ENCODE measurements at regions not wholly inside any gene's neighbourhood (a gene's known extent, or its start where the extent isn't known, plus 50 kb on each side); places are given as distances from the start of the nearest gene placed in this dataset.

DNA sequence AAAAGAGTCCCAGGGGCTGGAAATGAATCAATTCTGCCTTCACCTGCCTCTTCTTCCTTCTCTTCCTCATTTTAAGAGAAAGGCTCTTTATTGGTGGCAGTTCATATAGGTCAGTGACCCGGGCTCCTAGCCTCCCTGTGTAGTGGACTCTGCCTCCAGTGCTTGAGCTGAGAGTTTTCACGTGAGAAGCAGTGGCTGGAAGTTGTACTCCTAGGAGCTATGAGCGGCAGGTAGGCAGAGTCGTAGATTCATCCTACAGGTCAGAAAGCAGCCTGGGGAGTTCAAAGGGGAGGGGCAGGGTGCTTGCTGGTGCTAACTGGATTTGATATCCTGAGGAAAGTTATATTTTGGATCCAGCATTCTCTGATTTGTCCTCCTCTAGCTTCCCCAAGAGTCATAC is 101.1 kb downstream of the RPLP1 start:
- H2BK12ac ChIP-seq (ENCODE audit: low read length in 2 of 2): no peak overlapping the region
- peaks cover 11% of the 10 kb centered on the region for H3K4me1 ChIP-seq (ENCODE audit: control insufficient read depth, insufficient read depth, low read depth, low read length)
- no peak overlapping the region for H3K4me3 ChIP-seq (ENCODE audit: insufficient read depth in 1 of 2, low read depth in 1 of 2, low read length in 2 of 2)
- no peak overlapping the region for H2AK5ac ChIP-seq (ENCODE audit: low read length, severe bottlenecking)
- peaks cover 19% of the 10 kb centered on the region for H3K9me3 ChIP-seq (ENCODE audit: control insufficient read depth, low read length)
- H2AFZ ChIP-seq (ENCODE audit: low read depth, low read length): no peak overlapping the region
- H3K9ac ChIP-seq (ENCODE audit: low read length): no peak overlapping the region
- no peaks in the 10 kb centered on the region for H3K36me3 ChIP-seq (ENCODE audit: control insufficient read depth in 1 of 2, insufficient read depth in 2 of 2, low read depth in 1 of 2, low read length in 2 of 2)
- no peak overlapping the region for H3K4ac ChIP-seq (ENCODE audit: low read depth in 1 of 2, low read length in 2 of 2)
- no peak overlapping the region for H2BK120ac ChIP-seq (ENCODE audit: low read depth, low read length)
- H2BK15ac ChIP-seq (ENCODE audit: low read depth, poor library complexity, severe bottlenecking): no peak overlapping the region
- no peak overlapping the region for H3K18ac ChIP-seq (ENCODE audit: low read depth in 1 of 2, low read length in 2 of 2)
- no peak for DNase-seq
- H4K8ac ChIP-seq (ENCODE audit: low read length): no peak overlapping the region
- no peak overlapping the region for H3K23ac ChIP-seq (ENCODE audit: low read length in 2 of 2)
- WGBS: 76% methylated on average over 4 of the region's 4 CpGs
- H3K4me2 ChIP-seq (ENCODE audit: low read length, poor library complexity, severe bottlenecking): no peak overlapping the region
- H4K91ac ChIP-seq (ENCODE audit: low read length): no peak overlapping the region
- H3K14ac ChIP-seq (ENCODE audit: low read length in 2 of 2): no peak overlapping the region
- H2BK5ac ChIP-seq (ENCODE audit: low read depth, low read length, poor library complexity, severe bottlenecking): no peak overlapping the region
- no peak overlapping the region for H3K27ac ChIP-seq (ENCODE audit: low read length, poor library complexity, severe bottlenecking)
- peaks cover 16 to 47% of the 10 kb centered on the region in 2 experiments for H3K27me3 ChIP-seq (ENCODE audit: control insufficient read depth in 1 of 2, insufficient read depth in 1 of 2, low read length in 2 of 2)
- no peaks in the 10 kb centered on the region for H3K79me1 ChIP-seq (replicated peaks; ENCODE audit: low read length, poor library complexity, severe bottlenecking)

- no peak overlapping the region for H3K14ac ChIP-seq (ENCODE audit: low read length in 2 of 2)
- peaks cover 18% of the 10 kb centered on the region for H3K9me3 ChIP-seq (ENCODE audit: control insufficient read depth, low read length)
- H2AK5ac ChIP-seq (ENCODE audit: low read length, severe bottlenecking): peak overlapping the region; percentile 23
- H2BK15ac ChIP-seq (ENCODE audit: low read depth, poor library complexity, severe bottlenecking): no peak overlapping the region
- H3K4me1 ChIP-seq (ENCODE audit: control insufficient read depth, insufficient read depth, low read depth, low read length): peaks cover 11% of the 10 kb centered on the region
- no peak overlapping the region for H4K91ac ChIP-seq (ENCODE audit: low read length)
- H3K4me2 ChIP-seq (ENCODE audit: low read length, poor library complexity, severe bottlenecking): no peak overlapping the region
- no peak overlapping the region for H3K4me3 ChIP-seq (ENCODE audit: insufficient read depth in 1 of 2, low read depth in 1 of 2, low read length in 2 of 2)
- H3K18ac ChIP-seq (ENCODE audit: low read depth in 1 of 2, low read length in 2 of 2): no peak overlapping the region
- no peak overlapping the region for H3K4ac ChIP-seq (ENCODE audit: low read depth in 1 of 2, low read length in 2 of 2)
- no peak overlapping the region for H2BK5ac ChIP-seq (ENCODE audit: low read depth, low read length, poor library complexity, severe bottlenecking)
- no peak overlapping the region for H3K23ac ChIP-seq (ENCODE audit: low read length in 2 of 2)
- H3K27ac ChIP-seq (ENCODE audit: low read length, poor library complexity, severe bottlenecking): no peak overlapping the region
- 42% methylated on average over 5 of the region's 7 CpGs for WGBS
- H3K27me3 ChIP-seq (ENCODE audit: control insufficient read depth in 1 of 2, insufficient read depth in 1 of 2, low read length in 2 of 2): peaks cover 11 to 40% of the 10 kb centered on the region in 2 experiments
- H2BK12ac ChIP-seq (ENCODE audit: low read length in 2 of 2): no peak overlapping the region
- no peak overlapping the region for H4K8ac ChIP-seq (ENCODE audit: low read length)
- H2BK120ac ChIP-seq (ENCODE audit: low read depth, low read length): no peak overlapping the region
- H3K9ac ChIP-seq (ENCODE audit: low read length): no peak overlapping the region
- H3K36me3 ChIP-seq (ENCODE audit: control insufficient read depth in 1 of 2, insufficient read depth in 2 of 2, low read depth in 1 of 2, low read length in 2 of 2): no peaks in the 10 kb centered on the region
- H2AFZ ChIP-seq (ENCODE audit: low read depth, low read length): no peak overlapping the region
- DNase-seq: no peak
- no peaks in the 10 kb centered on the region for H3K79me1 ChIP-seq (replicated peaks; ENCODE audit: low read length, poor library complexity, severe bottlenecking)
Measured at GRCh38 chr15:69554279-69554961, 101.8 kb downstream of the RPLP1 start.

GRCh38 chr15:69555080-69555479 is 102.5 kb downstream of the RPLP1 start:
- Histone ChIP-seq H3K4me1 (ENCODE audit: control insufficient read depth, insufficient read depth, low read depth, low read length) (peaks cover 11% of the 10 kb centered on the region), H3K27me3 (ENCODE audit: control insufficient read depth in 1 of 2, insufficient read depth in 1 of 2, low read length in 2 of 2) (peaks cover 5 to 33% of the 10 kb centered on the region in 2 experiments), H4K91ac (ENCODE audit: low read length) (no peak overlapping the region), H3K18ac (ENCODE audit: low read depth in 1 of 2, low read length in 2 of 2) (no peak overlapping the region), H3K9ac (ENCODE audit: low read length) (no peak overlapping the region), H3K27ac (ENCODE audit: low read length, poor library complexity, severe bottlenecking) (no peak overlapping the region), H3K79me1 (replicated peaks; ENCODE audit: low read length, poor library complexity, severe bottlenecking) (no peaks in the 10 kb centered on the region), H3K9me3 (ENCODE audit: control insufficient read depth, low read length) (peaks cover 18% of the 10 kb centered on the region), H3K23ac (ENCODE audit: low read length in 2 of 2) (no peak overlapping the region), H2AK5ac (ENCODE audit: low read length, severe bottlenecking) (no peak overlapping the region), H3K36me3 (ENCODE audit: control insufficient read depth in 1 of 2, insufficient read depth in 2 of 2, low read depth in 1 of 2, low read length in 2 of 2) (no peaks in the 10 kb centered on the region), H3K4me2 (ENCODE audit: low read length, poor library complexity, severe bottlenecking) (no peak overlapping the region), H3K14ac (ENCODE audit: low read length in 2 of 2) (no peak overlapping the region), H2BK5ac (ENCODE audit: low read depth, low read length, poor library complexity, severe bottlenecking) (no peak overlapping the region), H4K8ac (ENCODE audit: low read length) (no peak overlapping the region), H3K4me3 (ENCODE audit: insufficient read depth in 1 of 2, low read depth in 1 of 2, low read length in 2 of 2) (no peak overlapping the region), H2AFZ (ENCODE audit: low read depth, low read length) (no peak overlapping the region), H2BK15ac (ENCODE audit: low read depth, poor library complexity, severe bottlenecking) (no peak overlapping the region), H2BK120ac (ENCODE audit: low read depth, low read length) (no peak overlapping the region), H3K4ac (ENCODE audit: low read depth in 1 of 2, low read length in 2 of 2) (no peak overlapping the region), H2BK12ac (ENCODE audit: low read length in 2 of 2) (no peak overlapping the region)
- WGBS: 93% methylated on average over 7 of the region's 8 CpGs
- DNase-seq: no peak

DNA sequence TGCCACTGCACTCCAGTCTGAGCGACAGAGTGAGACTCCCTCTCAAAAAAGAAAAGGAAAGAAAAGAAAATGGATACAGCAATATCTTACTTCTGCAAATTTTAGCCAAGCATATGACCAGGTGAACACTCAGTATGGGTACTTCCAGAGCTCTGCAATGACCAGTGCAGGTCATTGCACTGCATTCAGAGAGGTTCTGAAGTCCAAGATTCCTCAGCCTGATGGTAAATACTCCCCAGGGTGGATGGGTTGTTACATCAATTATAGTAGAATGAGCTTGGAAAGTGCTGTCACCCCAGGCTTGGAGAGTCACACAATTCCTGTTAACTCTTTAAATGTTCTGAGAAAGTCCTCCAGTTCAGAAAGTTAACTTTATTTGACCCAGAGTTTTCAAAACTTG is 103.7 kb downstream of the RPLP1 start:
- no peak for DNase-seq
- no peak overlapping the region for H4K8ac ChIP-seq (ENCODE audit: low read length)
- no peak overlapping the region for H2BK120ac ChIP-seq (ENCODE audit: low read depth, low read length)
- no peak overlapping the region for H3K23ac ChIP-seq (ENCODE audit: low read length in 2 of 2)
- 80% methylated on average over 1 of the region's 1 CpG for WGBS
- no peak overlapping the region for H3K27ac ChIP-seq (ENCODE audit: low read length, poor library complexity, severe bottlenecking)
- peaks cover 10% of the 10 kb centered on the region for H3K9me3 ChIP-seq (ENCODE audit: control insufficient read depth, low read length)
- H3K4me3 ChIP-seq (ENCODE audit: insufficient read depth in 1 of 2, low read depth in 1 of 2, low read length in 2 of 2): no peak overlapping the region
- H3K4me2 ChIP-seq (ENCODE audit: low read length, poor library complexity, severe bottlenecking): no peak overlapping the region
- no peaks in the 10 kb centered on the region for H3K79me1 ChIP-seq (replicated peaks; ENCODE audit: low read length, poor library complexity, severe bottlenecking)
- H3K9ac ChIP-seq (ENCODE audit: low read length): no peak overlapping the region
- H2BK15ac ChIP-seq (ENCODE audit: low read depth, poor library complexity, severe bottlenecking): no peak overlapping the region
- H4K91ac ChIP-seq (ENCODE audit: low read length): no peak overlapping the region
- peaks cover 3 to 30% of the 10 kb centered on the region in 2 experiments for H3K27me3 ChIP-seq (ENCODE audit: control insufficient read depth in 1 of 2, insufficient read depth in 1 of 2, low read length in 2 of 2)
- no peak overlapping the region for H3K18ac ChIP-seq (ENCODE audit: low read depth in 1 of 2, low read length in 2 of 2)
- no peak overlapping the region for H2AFZ ChIP-seq (ENCODE audit: low read depth, low read length)
- H3K4me1 ChIP-seq (ENCODE audit: control insufficient read depth, insufficient read depth, low read depth, low read length): peaks cover 14% of the 10 kb centered on the region
- no peak overlapping the region for H2BK12ac ChIP-seq (ENCODE audit: low read length in 2 of 2)
- H2BK5ac ChIP-seq (ENCODE audit: low read depth, low read length, poor library complexity, severe bottlenecking): no peak overlapping the region
- peak overlapping the region; percentile 77 for H2AK5ac ChIP-seq (ENCODE audit: low read length, severe bottlenecking)
- no peaks in the 10 kb centered on the region for H3K36me3 ChIP-seq (ENCODE audit: control insufficient read depth in 1 of 2, insufficient read depth in 2 of 2, low read depth in 1 of 2, low read length in 2 of 2)
- no peak overlapping the region for H3K14ac ChIP-seq (ENCODE audit: low read length in 2 of 2)
- no peak overlapping the region for H3K4ac ChIP-seq (ENCODE audit: low read depth in 1 of 2, low read length in 2 of 2)
